HG03521 (cell line): ENCODE measurements at regions not wholly inside any gene's neighbourhood (a gene's known extent, or its start where the extent isn't known, plus 50 kb on each side); places are given as distances from the start of the nearest gene placed in this dataset.
"Not testable (repeated sequence)": the region's sequence is repeated elsewhere in the genome, so short reads cannot be mapped to it uniquely, and the experiment has no call there.

ENCODE experiments used
- ATAC-seq: cut with Tn5 transposase; IDR thresholded peaks from one replicate; pipeline ENCODE4 v1.9.1; 2021; ENCODE audit warnings: mild to moderate bottlenecking, moderate library complexity; ENCODE audit not compliant: unreplicated experiment

DNA sequence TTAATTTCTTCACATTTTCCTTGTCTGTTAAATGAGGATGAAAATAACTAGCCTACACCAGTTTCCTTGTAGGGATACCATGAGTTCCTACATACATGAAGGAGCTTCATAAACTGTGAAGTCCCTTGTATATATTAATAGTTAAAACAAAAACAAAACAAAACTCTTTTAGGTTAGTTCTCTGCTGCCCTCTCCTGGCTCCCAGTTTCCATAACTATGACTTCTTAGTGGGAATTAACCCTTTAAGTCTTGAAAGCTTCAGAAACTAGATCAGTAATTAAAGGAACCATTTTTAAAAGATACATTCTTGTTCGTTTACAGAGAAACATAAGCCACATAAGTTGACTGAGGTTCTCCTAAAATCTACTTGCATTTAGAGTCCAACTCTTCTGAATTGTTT lies 500.0 kb upstream of the C9orf72 start:
- no peak for ATAC-seq

DNA sequence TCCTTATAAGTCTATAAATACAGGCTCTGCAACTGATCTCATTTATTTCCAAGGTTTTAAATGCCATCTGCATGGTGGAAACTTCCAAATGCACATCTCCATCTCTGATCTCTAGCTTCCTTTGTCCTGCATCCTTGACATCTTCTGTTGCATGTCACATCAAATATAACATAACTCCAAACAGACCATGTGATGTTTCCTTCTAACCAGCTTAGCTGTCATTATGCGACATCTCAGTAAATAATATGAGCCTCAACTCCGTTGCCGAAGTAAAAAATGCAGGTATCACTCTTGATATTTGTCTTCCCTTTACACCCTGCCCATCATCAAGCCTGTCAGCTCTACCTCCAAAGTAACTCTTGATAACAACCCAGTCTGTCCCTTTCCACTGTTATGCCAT lies 506.4 kb upstream of the C9orf72 start:
- no peak for ATAC-seq

DNA sequence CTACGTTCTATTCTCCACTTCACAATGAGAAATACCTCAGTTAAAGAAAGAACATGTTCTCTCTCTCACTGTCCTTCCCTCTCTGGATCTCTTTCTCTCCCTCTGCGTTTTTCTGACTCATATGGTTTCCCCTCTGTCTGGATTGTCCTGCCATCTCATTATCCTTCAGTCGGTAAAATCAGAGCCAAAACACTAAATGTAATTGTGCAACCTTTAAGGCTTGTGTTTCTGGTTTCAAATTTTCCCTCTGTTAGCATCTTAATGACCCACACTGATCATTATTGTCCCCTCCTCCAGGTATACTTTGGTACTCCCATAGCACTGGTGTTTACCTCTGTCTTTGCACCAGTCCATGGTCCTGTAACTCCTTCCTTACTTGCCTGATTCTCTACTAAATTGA lies 509.4 kb upstream of the C9orf72 start:
- ATAC-seq: no peak

DNA sequence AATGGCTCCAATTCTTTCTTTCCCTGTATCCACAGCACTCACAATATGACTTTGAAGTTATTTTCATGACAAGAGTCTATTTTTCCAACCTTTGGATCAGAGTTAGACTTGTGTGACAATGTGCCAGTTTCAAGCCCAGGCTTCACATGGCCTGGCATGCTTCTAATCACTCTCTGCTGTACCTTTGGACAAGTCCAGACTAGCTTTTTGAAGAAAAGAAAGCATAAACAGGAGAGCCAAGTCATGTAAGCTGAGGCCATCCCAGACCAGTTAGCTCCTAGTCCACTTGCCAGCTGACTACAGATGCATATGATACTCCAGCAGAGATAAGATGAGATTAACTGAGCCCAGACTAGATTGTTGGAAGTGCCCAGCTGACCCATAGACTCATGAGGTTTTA lies 513.6 kb upstream of the C9orf72 start:
- no peak for ATAC-seq

DNA sequence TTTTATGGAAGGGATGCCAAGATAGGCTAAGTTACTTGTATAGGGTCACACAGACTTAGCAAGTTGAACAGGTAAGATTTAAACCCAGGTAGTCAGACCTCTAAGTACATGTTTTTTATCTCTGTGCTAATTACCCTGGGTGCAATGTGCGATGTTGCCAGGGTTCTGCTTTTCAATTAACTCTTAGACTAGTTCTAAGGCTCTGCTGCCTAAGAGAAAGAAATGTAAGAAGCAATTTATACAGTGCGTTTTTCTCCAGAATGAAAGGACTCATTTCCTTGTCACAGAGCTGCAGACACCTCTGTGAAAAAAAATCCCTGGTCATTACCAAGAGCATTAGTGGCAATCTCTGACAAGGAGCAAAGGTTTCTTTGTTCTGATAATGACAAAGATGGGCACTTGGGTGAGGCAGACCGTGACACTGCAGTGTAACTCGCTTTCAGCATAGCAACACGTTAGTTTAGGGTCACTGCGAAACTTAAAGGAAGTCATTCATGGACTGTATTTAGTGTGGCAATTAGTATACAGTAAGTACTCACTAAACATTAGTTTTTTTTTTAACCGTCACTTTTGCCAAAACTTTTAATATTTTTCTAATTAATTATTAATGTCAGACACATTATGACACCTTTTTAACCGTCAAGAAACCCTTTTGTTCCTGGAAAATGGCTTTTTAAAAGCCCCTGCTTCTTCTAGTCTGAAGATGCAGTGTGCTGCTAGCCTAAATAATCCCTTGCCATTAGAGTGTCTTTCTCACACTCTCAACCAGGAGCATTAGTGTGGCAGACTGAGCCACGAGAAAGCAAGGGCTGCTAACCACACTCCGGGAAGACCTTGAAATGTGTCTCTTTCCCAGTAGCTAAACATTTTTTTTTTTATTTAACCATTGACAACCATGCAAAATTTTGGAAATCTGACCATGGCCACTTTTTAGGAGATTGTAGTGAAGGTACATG lies 520.0 kb upstream of the C9orf72 start:
- no peak for ATAC-seq

DNA sequence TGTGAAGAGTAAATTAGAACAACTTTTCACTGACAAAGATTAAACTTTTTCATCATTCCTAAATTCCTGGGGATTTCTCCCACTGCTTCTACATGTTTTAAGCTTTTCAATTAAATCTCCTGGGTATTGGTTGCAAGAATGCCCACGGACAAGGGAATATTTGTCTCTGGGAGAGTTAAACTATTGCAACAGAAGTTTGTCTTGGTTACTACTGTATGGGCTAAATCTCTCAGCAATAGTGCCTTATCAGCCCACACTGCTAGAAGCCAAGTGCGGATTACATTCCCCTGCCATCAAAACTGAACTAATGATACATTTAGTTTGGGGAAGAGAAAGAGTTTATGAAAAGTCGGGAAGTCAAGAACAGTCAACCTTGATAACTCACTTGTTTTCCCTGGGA lies 528.2 kb upstream of the C9orf72 start:
- ATAC-seq: no peak

DNA sequence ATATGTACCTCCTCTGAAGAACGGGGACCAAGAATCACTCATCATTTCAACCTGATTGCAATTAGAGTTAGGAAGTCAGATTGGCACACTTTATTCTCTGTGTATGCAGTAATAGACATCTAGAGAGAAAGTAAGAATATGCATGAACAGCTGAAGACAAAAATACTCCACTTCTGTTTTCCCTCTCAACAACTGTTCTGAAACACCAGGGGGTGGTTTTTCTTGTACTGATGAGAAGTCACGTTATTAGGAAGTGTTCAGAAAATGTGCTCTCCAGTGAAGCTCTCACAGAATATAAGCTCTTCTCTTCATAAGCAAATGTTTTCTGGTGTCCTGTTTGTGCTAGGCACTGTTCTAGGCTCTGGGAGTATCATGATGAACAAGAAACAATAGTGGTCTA lies 531.7 kb upstream of the C9orf72 start:
- ATAC-seq: no peak

DNA sequence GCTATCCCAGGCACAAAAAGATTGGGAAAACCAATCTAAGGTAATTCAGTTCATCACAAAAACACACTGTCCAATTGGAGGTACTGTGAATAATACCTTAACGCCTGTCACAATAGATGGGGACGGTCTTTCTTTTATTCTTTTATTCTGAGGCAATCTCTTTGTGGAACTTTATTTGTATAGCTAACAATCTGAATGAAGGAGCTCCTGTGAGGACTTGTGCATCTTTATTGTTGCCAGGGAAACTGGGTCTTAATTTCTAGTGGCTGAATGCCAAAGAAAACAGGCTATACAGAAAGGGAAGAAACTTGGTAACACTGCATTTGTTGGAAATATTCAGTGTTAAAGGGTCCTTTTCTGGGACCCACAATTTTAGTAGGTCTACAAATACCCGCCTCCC lies 546.9 kb upstream of the C9orf72 start:
- no peak for ATAC-seq

DNA sequence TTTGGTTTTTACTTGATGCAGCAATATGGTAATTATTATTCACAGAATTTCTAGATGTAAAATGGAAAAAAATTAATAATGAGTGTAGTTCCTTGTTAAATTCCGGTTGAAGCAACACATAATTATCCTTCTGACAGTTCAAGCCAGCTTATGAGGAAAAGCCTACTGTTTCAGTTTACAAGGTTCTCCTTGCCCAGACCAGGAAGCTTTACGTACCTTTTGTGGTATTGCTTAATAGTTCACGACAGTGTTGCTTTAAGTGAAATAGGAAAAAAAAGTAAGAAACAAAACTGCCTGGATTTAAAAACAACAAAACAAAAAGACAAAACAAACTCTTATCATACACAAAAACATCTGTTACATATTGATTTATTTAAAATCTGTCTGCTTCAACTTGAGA lies 547.3 kb upstream of the C9orf72 start:
- ATAC-seq: no peak

DNA sequence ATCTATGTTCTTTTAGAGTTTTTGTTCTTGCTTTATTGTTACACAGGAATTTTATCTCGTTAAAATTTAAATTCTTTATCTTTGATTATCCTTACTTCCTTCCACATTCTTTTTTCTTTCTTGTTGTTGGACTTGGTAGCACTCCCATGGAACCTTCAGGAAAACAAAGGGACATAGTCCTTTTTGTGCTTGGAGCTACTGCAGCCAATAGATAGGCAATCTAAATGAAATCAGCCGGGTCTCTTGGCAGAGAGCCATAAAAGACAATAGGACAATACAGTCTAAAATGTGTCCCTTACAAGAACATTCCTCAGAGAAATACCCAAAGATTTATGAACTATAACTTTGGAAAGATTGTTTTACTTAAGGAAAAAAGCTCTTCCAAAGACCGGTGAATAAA lies 548.1 kb upstream of the C9orf72 start:
- no peak for ATAC-seq

DNA sequence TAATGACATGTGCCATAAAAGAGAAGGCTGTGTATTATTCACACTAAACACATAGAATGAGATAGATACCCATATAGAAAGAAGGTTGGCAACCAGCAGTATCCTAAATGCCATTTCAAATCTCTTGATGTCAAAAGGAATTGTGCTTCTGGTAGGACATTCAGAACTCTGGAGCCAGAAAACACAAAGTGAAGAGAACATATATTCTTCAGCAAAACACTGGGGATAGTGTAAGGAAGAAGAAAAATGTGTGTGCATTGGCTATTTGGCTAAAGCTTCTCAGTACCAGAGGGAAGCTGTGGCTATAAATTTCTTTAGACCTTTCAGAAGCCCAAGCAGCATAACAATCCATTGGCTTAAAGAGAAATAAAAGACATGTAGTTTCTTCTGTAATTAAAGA lies 551.6 kb upstream of the C9orf72 start:
- ATAC-seq: no peak

DNA sequence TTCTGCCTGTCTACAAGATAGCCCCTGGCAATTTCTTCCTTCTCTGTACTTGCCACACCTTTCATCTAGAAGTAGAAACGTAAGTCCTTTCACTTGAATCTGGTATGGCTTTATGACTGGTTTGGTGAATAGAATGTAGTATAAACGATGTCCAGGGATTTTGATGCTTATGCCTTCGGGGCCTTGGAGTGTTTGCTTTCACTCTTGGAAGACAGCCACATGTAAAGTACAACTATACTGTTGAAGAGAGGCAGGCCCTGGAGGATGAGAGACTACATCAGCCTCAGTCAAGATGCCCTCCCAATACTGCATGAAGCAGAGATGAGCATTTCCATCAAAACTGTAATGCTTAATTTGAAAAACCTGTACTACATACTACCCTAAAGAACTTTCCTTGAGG lies 553.8 kb upstream of the C9orf72 start:
- ATAC-seq: no peak

DNA sequence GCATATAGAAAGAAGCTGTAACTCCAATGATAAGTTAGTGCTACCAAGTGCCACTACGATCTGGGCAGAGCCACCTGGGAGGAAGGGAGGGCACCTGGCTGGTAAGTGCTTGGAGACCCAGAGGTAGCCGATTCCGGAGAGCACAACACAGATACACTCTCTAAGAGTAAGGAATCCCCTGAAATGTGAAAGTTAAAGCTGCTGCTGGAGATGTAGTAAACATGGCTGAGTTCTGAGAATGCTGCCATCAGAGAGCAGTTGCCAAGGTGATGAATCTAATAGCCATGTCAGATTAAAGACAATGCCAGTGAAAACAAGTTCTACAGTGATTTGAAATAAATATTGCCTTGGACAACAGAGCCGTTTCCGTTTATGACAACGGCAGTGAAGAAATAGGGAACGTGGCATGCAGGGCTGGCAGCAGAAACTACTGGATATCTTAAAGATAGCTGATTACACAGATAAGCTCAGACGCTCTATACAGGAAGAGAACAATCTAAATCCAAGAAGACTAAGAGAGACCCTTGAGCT lies 561.2 kb upstream of the C9orf72 start:
- no peak for ATAC-seq

DNA sequence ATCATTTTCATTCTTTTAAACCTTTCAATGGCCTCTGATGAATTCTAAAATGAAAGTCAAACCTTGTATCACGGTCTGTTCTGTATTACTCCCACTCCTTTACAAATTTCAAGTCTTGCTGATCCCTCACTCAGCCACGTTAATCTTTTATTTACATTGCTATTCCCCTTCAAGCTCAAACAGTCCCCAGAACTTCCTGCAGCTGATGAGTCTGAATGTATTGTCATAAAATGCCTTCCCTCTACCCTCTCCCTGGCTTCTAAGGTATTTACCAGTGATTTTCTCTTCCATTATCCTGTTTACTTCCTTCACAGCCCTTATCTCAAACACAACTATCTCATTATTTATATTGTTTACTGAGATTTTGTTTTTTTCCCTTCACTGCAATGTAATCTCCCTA lies 562.3 kb upstream of the C9orf72 start:
- ATAC-seq: no peak

DNA sequence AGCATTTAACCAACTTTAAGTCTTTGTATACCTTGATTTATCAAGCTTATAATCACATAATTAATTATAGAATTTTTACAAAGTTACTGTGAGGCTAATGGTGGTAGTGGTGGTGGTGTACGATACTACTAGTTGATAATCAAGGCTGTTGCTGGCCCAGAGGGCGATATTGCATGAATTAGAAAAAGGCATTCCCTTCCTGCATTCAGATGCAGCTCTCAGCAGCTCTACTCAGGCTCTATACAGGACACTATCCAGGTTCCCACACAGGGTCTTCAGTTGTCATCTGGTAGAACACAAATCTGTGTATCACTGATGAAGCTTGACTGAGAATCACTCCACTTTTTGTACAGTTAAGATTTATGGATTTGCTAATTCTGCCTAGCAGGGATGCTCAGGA lies 562.8 kb upstream of the C9orf72 start:
- no peak for ATAC-seq

DNA sequence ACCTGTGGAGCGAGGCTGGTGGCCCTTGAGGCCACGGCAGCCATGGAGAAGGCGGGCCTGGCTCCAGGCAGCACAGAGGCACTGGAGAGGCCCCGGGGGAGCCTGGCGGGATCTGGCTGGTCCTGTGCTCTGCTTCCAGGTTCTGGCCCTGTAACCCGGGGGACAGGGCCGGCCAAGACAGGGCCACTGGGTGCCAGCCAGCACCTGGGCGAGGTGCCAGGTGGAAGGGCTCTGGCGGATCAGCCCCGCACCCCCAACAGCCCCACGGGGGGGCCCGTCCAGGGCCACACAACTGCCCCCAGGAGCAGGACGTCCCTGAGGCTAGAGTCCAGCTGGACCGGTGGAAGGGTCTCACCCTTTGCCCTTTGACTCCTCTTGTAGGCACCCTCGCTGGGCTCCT lies 574.1 kb upstream of the C9orf72 start:
- ATAC-seq: not testable (repeated sequence)

DNA sequence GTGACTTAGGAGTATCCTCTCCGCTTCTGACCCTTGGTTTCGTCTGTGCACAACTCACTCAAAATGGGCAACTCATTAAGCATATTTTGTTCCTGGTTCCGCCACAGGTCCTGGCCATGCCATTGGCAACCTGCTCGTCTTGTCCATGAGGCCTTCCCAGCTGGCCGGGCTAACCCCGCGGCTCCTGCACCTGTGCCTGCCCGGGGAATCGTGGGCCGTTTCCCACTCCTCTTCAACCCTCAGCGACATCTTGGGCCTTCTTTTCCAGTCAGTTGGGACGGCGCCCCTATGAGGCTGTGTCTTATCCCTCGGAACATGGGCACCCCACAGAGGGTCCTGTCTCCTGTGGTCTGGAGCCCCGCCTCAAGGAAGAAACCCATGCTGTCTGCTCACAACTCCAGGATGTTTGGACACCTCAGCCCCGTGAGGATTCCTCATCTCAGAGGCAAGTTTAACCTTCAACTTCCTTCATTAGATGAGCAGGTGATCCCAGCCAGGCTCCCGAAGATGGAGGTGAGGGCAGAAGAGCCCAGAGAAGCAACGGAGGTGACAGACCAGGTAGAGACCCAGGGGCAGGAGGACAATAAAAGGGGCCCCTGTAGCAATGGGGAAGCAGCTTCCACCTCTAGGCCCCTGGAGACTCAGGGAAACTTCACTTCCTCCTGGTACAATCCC lies 574.8 kb upstream of the C9orf72 start:
- not testable (repeated sequence) for ATAC-seq

DNA sequence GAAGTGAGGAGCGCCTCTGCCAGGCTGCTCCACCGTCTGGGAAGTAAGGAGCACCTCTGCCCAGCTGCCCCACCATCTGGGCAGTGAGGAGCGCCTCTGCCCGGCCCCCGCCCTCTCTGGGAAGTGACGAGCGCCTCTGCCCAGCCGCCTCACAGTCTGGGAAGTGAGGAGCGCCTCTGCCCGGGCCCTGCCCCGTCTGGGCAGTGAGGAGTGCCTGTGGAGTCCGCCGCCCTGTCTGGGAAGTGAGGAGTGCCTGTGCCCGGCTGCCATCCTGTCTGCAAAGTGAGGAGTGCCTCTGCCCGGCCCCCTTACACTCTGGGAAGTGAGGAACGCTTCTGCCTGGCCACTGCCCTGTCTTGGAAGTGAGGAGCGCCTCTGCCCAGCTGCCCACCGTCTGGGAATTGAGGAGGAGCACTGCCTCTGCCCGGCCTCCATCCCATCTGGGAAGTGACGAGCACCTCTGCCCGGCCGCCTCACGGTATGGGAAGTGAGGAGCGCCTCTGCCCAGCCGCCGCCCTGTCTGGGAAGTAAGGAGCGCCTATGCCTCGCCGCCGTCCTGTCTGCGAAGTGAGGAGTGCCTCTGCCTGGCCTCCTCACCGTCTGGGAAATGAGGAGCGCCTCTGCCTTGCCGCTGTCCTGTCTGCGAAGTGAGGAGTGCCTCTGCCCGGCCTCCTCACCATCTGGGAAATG lies 576.2 kb upstream of the C9orf72 start:
- ATAC-seq: not testable (repeated sequence)

DNA sequence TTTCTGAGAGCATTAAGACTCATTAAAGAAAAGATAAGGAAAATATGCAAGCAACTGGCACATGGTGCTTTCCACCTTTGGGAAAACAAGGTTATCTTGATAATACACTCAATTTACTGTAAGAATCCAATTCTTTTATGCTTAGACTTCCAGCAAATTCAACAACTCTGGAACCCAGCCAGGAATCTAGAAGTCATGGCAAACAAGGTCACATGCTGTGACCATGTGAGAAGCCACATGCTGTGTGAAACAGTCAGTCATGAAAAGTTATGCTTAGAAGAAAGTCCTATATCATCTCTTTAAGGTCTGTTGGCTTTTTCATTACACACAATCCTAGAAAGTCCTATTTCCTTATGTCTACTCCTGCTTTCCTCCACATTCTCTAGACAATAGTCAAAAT lies 581.8 kb upstream of the C9orf72 start:
- ATAC-seq: no peak

DNA sequence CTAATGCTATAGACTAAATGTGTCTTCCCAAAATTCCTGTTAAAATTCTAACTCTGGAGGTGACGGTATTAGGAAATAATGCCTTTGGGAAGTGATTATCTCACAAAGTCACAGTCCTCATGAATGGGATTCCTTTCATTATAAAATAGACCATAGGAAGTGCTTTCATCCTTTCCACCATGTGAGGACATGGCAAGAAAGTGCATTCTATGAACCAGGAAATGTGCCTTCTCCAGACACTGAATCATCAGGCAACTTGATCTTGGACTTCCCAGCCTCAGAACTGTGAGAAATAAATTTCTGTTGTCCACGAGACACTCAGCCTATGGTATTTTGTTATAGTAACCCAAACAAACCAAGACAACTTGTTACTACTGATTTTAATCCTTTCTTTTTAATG lies 582.4 kb upstream of the C9orf72 start:
- no peak for ATAC-seq

DNA sequence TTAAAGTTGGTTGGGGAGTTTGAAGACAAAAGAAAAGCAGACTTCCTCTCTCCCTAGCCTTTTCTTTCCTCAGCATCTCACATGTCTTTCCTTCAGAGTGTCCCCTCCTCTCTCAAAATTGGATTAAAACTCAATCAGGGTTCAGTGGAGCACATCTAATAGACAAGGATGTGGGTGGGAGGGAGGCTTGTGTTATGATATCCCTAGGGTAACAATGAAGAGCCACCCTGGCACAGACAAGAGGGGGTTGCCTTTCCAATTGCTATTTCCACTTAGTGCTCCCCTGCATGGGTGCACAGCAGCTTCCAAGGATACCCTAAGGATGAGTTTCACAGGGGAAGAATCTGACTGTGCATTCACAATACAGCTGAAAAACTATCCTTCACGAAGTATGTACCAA lies 585.2 kb upstream of the C9orf72 start:
- no peak for ATAC-seq

DNA sequence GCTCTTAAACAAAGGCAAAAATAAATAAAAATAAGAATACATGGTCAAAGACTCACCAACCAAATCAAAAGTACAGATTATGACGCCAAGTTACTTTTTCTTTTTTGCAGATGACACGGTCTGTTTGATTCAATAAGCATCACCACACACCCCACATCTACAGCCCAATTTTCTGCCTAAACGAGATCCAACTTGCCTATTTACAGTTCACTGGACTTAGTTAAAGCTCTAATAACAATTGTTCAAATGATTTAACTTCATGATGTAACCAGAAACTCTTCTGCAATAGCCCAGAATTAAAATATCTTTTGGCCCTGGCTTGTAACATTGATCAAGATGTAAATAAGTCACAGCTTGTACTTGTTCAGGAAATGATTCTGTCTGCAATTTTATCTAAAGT lies 590.3 kb upstream of the C9orf72 start:
- no peak for ATAC-seq
